SK-N-SH (cell line): ENCODE measurements at regions not wholly inside any gene's neighbourhood (a gene's known extent, or its start where the extent isn't known, plus 50 kb on each side); places are given as distances from the start of the nearest gene placed in this dataset.

Experiments used
- CHD2 ChIP-seq: fragments of 150-350 bp; IDR thresholded peaks from 2 replicates; pipeline ENCODE4 v1.6.1; 2018; ENCODE audit warnings: low read length; ENCODE audit not compliant: partially characterized antibody
- EZH2phosphoT487 ChIP-seq: fragments of 200-600 bp; sonication (generic); IDR thresholded peaks from 2 replicates; pipeline ENCODE4 v1.6.1; 2017; ENCODE audit warnings: low read depth, mixed run types, mild to moderate bottlenecking, antibody characterized with exemption, moderate library complexity, borderline replicate concordance
- NFIC ChIP-seq: IDR thresholded peaks from 2 replicates; pipeline ENCODE4 v1.4.0; 2012; ENCODE audit warnings: borderline replicate concordance
- POLR2AphosphoS5 ChIP-seq: IDR thresholded peaks from 2 replicates; pipeline ENCODE4 v1.6.1; 2012; ENCODE audit warnings: low read depth, low read length
- RFX5 ChIP-seq: IDR thresholded peaks from 2 replicates; pipeline ENCODE4 v1.6.1; 2012; ENCODE audit warnings: mild to moderate bottlenecking, improper control_type of control experiment, low read length
- SMC3 ChIP-seq: IDR thresholded peaks from 2 replicates; pipeline ENCODE4 v1.6.1; 2012; ENCODE audit warnings: low read depth, low read length, improper control_type of control experiment
- TCF12 ChIP-seq: IDR thresholded peaks from 2 replicates; pipeline ENCODE4 v1.4.0; 2012
- YY1 ChIP-seq: IDR thresholded peaks from 2 replicates; pipeline ENCODE4 v1.4.0; 2012; ENCODE audit warnings: low read depth, mild to moderate bottlenecking
- TF ChIP-seq, protein P1 (sequence below): IDR thresholded peaks from 2 replicates; pipeline ENCODE4 v1.4.0; 2012; ENCODE audit warnings: low read depth, borderline replicate concordance
- TF ChIP-seq, protein P2 (sequence below): fragments of 200-600 bp; sonication (generic); IDR thresholded peaks from 2 replicates; pipeline ENCODE4 v1.6.1; 2017; ENCODE audit warnings: antibody characterized with exemption, mild to moderate bottlenecking, moderate library complexity

DNA sequence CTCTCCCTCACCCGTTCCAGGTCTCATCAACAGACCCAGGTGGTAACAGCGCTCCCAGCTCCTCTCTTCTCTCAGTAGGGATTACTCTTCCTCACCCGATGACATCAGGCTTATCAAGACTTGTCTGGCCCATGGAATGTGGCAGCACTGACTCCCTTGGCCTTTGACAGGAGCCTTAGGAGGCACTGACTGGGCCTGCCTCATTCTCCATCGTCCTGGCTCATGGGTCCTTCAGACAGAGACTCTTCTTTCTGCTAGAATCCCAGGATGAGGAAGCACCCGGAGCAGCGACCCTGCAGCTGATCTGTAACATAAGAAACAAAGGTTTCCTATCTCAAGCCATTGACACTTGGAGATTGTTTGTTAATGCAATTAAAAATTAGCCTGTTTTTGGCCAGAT is 1063.6 kb downstream of the TBC1D22A start:
- no peak for TF ChIP-seq TCF12
- no peak for TF ChIP-seq YY1
- TF ChIP-seq, protein P1, sequence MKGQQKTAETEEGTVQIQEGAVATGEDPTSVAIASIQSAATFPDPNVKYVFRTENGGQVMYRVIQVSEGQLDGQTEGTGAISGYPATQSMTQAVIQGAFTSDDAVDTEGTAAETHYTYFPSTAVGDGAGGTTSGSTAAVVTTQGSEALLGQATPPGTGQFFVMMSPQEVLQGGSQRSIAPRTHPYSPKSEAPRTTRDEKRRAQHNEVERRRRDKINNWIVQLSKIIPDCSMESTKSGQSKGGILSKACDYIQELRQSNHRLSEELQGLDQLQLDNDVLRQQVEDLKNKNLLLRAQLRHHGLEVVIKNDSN: no peak
- no peak for TF ChIP-seq EZH2phosphoT487
- no peak for TF ChIP-seq RFX5
- TF ChIP-seq, protein P2, sequence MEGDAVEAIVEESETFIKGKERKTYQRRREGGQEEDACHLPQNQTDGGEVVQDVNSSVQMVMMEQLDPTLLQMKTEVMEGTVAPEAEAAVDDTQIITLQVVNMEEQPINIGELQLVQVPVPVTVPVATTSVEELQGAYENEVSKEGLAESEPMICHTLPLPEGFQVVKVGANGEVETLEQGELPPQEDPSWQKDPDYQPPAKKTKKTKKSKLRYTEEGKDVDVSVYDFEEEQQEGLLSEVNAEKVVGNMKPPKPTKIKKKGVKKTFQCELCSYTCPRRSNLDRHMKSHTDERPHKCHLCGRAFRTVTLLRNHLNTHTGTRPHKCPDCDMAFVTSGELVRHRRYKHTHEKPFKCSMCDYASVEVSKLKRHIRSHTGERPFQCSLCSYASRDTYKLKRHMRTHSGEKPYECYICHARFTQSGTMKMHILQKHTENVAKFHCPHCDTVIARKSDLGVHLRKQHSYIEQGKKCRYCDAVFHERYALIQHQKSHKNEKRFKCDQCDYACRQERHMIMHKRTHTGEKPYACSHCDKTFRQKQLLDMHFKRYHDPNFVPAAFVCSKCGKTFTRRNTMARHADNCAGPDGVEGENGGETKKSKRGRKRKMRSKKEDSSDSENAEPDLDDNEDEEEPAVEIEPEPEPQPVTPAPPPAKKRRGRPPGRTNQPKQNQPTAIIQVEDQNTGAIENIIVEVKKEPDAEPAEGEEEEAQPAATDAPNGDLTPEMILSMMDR: no peak
- TF ChIP-seq CHD2: no peak
- no peak for TF ChIP-seq SMC3
- no peak for TF ChIP-seq NFIC
- TF ChIP-seq POLR2AphosphoS5: no peak
